Smooth muscle cell (in vitro differentiated cells): ENCODE measurements at regions not wholly inside any gene's neighbourhood (a gene's known extent, or its start where the extent isn't known, plus 50 kb on each side); places are given as distances from the start of the nearest gene placed in this dataset.

Experiments
- DNase-seq: peaks from one replicate; lab custom pipeline; 2025; ENCODE audit not compliant: unreplicated experiment; lab: John Stamatoyannopoulos, UW
- H2AFZ ChIP-seq: fragments of 200-600 bp; sonication (generic); 2 replicates; pipeline ENCODE4 v1.6.0; 2016; ENCODE audit warnings: antibody characterized with exemption, low read depth, mild to moderate bottlenecking
- H3F3A ChIP-seq: fragments of 200-600 bp; sonication (generic); 2 replicates; pipeline ENCODE4 v1.6.0; 2017; ENCODE audit warnings: antibody characterized with exemption, low read depth
- H3K27ac ChIP-seq: fragments of 200-600 bp; sonication (generic); 2 replicates; pipeline ENCODE4 v1.5.1; 2016; ENCODE audit warnings: low read depth, mild to moderate bottlenecking
- H3K27me3 ChIP-seq: fragments of 200-600 bp; sonication (generic); 2 replicates; pipeline ENCODE4 v1.6.1; 2016; ENCODE audit warnings: low read depth, mild to moderate bottlenecking
- H3K36me3 ChIP-seq: fragments of 200-600 bp; sonication (generic); 2 replicates; pipeline ENCODE4 v1.5.1; 2016; ENCODE audit warnings: low read depth
- H3K4me1 ChIP-seq: fragments of 200-600 bp; sonication (generic); 2 replicates; pipeline ENCODE4 v1.5.1; 2016; ENCODE audit warnings: low read depth
- H3K4me2 ChIP-seq: fragments of 200-600 bp; sonication (generic); 2 replicates; pipeline ENCODE4 v1.6.0; 2016; ENCODE audit warnings: mild to moderate bottlenecking
- H3K4me3 ChIP-seq: fragments of 200-600 bp; sonication (generic); 2 replicates; pipeline ENCODE4 v1.5.1; 2016; ENCODE audit warnings: mild to moderate bottlenecking
- H3K79me2 ChIP-seq: fragments of 200-600 bp; sonication (generic); 2 replicates; pipeline ENCODE4 v1.6.0; 2016; ENCODE audit warnings: low read depth, mild to moderate bottlenecking
- H3K9ac ChIP-seq: fragments of 200-600 bp; sonication (generic); 2 replicates; pipeline ENCODE4 v1.6.0; 2016; ENCODE audit warnings: low read depth
- H3K9me3 ChIP-seq: fragments of 200-600 bp; sonication (generic); replicated peaks from 2 replicates; pipeline ENCODE4 v1.5.1; 2016; ENCODE audit warnings: low read depth
- H4K20me1 ChIP-seq: fragments of 200-600 bp; sonication (generic); 2 replicates; pipeline ENCODE4 v1.6.0; 2016; ENCODE audit warnings: low read depth
- CTCF ChIP-seq: fragments of 200-600 bp; sonication (generic); IDR thresholded peaks from 2 replicates; pipeline ENCODE4 v1.5.1; 2017; ENCODE audit warnings: borderline replicate concordance, mild to moderate bottlenecking, antibody characterized with exemption; ENCODE audit not compliant: insufficient read depth, poor library complexity, severe bottlenecking
- WGBS: methylation state at CpG from one replicate; pipeline ENCODE4 v1.1.7; 2016; ENCODE audit warnings: low lambda C conversion rate; 5-methylcytosine and 5-hydroxymethylcytosine counted together

GRCh38 chr3:18992709-18993108 lies 155.6 kb upstream of the KCNH8 start:
- Histone ChIP-seq H3K4me2 (no peak overlapping the region), H3K4me3 (no peak overlapping the region), H3K36me3 (no peaks in the 10 kb centered on the region), H3K9me3 (no peaks in the 10 kb centered on the region), H3K9ac (no peak overlapping the region), H3K27me3 (no peaks in the 10 kb centered on the region), H3K79me2 (no peaks in the 10 kb centered on the region), H3F3A (no peaks in the 10 kb centered on the region), H3K4me1 (no peaks in the 10 kb centered on the region), H2AFZ (no peak overlapping the region), H3K27ac (no peak overlapping the region), H4K20me1 (no peaks in the 10 kb centered on the region)
- 97% methylated on average over 1 of the region's 1 CpG for WGBS
- TF ChIP-seq CTCF: no peak
- DNase-seq: no peak

DNA sequence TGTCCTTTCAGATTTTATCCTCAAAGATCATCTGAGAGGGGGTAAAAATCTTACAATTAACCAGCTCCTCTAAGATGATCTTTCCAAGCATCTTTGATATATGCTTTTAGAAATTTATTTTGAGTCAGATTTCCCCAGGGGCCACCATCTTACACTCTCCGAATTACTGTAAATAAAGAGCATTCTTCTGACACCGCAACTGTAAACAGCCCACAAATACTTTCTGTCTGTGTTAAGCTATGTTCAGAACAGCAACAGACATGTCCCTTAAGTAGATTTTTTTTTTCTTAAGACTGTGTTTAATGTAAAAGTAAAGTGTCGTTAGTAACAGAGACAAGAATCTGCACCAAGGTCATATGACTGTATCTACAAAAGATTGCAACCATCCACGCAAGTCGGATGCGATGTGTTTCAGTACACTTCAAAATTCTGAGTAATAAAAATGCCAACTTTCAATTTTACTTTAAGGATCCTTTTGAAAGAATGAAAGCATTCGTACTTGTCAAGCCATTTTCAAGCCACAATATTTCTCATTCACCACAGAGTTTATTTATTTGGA lies 159.0 kb upstream of the KCNH8 start:
- Histone ChIP-seq H3K79me2 (no peaks in the 10 kb centered on the region), H3K4me3 (no peak overlapping the region), H2AFZ (no peak overlapping the region), H3K4me1 (no peaks in the 10 kb centered on the region), H3K27ac (no peak overlapping the region), H3K9me3 (no peaks in the 10 kb centered on the region), H3K9ac (no peak overlapping the region), H3K4me2 (no peak overlapping the region), H3K27me3 (no peaks in the 10 kb centered on the region), H4K20me1 (no peaks in the 10 kb centered on the region), H3K36me3 (no peaks in the 10 kb centered on the region), H3F3A (no peaks in the 10 kb centered on the region)
- no peak for DNase-seq
- 71% methylated on average over 7 of the region's 7 CpGs for WGBS
- TF ChIP-seq CTCF: no peak

GRCh38 chr3:18988614-18989229 lies 159.6 kb upstream of the KCNH8 start:
- H2AFZ ChIP-seq: no peak overlapping the region
- H3K27me3 ChIP-seq: no peaks in the 10 kb centered on the region
- WGBS: 19% methylated on average over 4 of the region's 4 CpGs
- no peak overlapping the region for H3K4me3 ChIP-seq
- H4K20me1 ChIP-seq: no peaks in the 10 kb centered on the region
- no peaks in the 10 kb centered on the region for H3K36me3 ChIP-seq
- H3K4me2 ChIP-seq: no peak overlapping the region
- H3K9ac ChIP-seq: no peak overlapping the region
- no peak overlapping the region for H3K27ac ChIP-seq
- no peaks in the 10 kb centered on the region for H3K9me3 ChIP-seq
- DNase-seq: no peak
- TF ChIP-seq CTCF: peak; percentile 77
- no peaks in the 10 kb centered on the region for H3K4me1 ChIP-seq
- no peaks in the 10 kb centered on the region for H3K79me2 ChIP-seq
- H3F3A ChIP-seq: no peaks in the 10 kb centered on the region
